ENCODE measurements at regions not wholly inside any gene's neighbourhood (a gene's known extent, or its start where the extent isn't known, plus 50 kb on each side); places are given as distances from the start of the nearest gene placed in this dataset.

- TF ChIP-seq ZBTB7A (IDR thresholded peaks at IDR 0.05; ENCODE audit: low read depth) (no peak), EP300 (IDR thresholded peaks at IDR 0.05; ENCODE audit: borderline replicate concordance) (no peak), TAF1 (IDR thresholded peaks at IDR 0.05; ENCODE audit: low read depth) (no peak), CREB1 (IDR thresholded peaks at IDR 0.05; ENCODE audit: low read depth) (no peak), TEAD4 (IDR thresholded peaks at IDR 0.05) (no peak), RAD21 (IDR thresholded peaks at IDR 0.05; ENCODE audit: low read depth) (no peak), NFIC (IDR thresholded peaks at IDR 0.05) (no peak), EGR1 (IDR thresholded peaks at IDR 0.05) (no peak), YY1 (IDR thresholded peaks at IDR 0.05; ENCODE audit: low read depth) (no peak), CEBPB (IDR thresholded peaks at IDR 0.05) (no peak), TCF12 (IDR thresholded peaks at IDR 0.05; ENCODE audit: low read depth) (no peak), FOXM1 (IDR thresholded peaks at IDR 0.05; ENCODE audit: borderline replicate concordance, low read depth) (no peak), MAX (IDR thresholded peaks at IDR 0.05) (no peak), USF1 (IDR thresholded peaks at IDR 0.05) (no peak)
- TF ChIP-seq, protein P1, sequence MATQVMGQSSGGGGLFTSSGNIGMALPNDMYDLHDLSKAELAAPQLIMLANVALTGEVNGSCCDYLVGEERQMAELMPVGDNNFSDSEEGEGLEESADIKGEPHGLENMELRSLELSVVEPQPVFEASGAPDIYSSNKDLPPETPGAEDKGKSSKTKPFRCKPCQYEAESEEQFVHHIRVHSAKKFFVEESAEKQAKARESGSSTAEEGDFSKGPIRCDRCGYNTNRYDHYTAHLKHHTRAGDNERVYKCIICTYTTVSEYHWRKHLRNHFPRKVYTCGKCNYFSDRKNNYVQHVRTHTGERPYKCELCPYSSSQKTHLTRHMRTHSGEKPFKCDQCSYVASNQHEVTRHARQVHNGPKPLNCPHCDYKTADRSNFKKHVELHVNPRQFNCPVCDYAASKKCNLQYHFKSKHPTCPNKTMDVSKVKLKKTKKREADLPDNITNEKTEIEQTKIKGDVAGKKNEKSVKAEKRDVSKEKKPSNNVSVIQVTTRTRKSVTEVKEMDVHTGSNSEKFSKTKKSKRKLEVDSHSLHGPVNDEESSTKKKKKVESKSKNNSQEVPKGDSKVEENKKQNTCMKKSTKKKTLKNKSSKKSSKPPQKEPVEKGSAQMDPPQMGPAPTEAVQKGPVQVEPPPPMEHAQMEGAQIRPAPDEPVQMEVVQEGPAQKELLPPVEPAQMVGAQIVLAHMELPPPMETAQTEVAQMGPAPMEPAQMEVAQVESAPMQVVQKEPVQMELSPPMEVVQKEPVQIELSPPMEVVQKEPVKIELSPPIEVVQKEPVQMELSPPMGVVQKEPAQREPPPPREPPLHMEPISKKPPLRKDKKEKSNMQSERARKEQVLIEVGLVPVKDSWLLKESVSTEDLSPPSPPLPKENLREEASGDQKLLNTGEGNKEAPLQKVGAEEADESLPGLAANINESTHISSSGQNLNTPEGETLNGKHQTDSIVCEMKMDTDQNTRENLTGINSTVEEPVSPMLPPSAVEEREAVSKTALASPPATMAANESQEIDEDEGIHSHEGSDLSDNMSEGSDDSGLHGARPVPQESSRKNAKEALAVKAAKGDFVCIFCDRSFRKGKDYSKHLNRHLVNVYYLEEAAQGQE (IDR thresholded peaks at IDR 0.05; ENCODE audit: low read depth): no peak
Measured at GRCh38 chrX:142616636-142617035, 409.1 kb upstream of the SPANXN4 start.

DNA sequence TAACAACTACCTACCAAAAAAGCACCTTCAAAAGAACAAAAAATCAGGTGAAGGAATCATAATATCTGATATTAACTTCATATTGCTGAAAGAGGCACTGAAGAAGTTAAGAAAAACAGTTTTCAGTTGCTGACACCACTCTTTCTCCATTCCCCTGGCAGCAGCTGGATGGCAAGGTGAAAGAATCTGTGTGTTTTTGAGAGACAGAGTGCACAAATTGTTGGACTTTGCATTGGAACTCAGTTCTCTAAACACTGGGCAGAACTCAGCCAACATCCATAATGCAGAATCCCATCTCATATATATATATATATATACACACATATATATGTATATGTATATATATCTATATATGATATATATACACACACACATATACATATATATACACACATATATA lies 408.3 kb upstream of the MAGEC2 start:
- TF ChIP-seq, protein P1 (IDR thresholded peaks at IDR 0.05; ENCODE audit: low read depth): no peak
- no peak for TF ChIP-seq FOXM1 (IDR thresholded peaks at IDR 0.05; ENCODE audit: borderline replicate concordance, low read depth)
- no peak for TF ChIP-seq CREB1 (IDR thresholded peaks at IDR 0.05; ENCODE audit: low read depth)
- TF ChIP-seq TCF12 (IDR thresholded peaks at IDR 0.05; ENCODE audit: low read depth): no peak
- no peak for TF ChIP-seq TAF1 (IDR thresholded peaks at IDR 0.05; ENCODE audit: low read depth)
- no peak for TF ChIP-seq ZBTB7A (IDR thresholded peaks at IDR 0.05; ENCODE audit: low read depth)
- TF ChIP-seq EP300 (IDR thresholded peaks at IDR 0.05; ENCODE audit: borderline replicate concordance): no peak
- no peak for TF ChIP-seq YY1 (IDR thresholded peaks at IDR 0.05; ENCODE audit: low read depth)
- no peak for TF ChIP-seq CEBPB (IDR thresholded peaks at IDR 0.05)

GRCh38 chrX:142606629-142607028 lies 401.5 kb upstream of the MAGEC2 start:
- TF ChIP-seq RAD21 (IDR thresholded peaks at IDR 0.05; ENCODE audit: low read depth): peak; percentile 26; the same call in 1 of the 2 replicates

DNA sequence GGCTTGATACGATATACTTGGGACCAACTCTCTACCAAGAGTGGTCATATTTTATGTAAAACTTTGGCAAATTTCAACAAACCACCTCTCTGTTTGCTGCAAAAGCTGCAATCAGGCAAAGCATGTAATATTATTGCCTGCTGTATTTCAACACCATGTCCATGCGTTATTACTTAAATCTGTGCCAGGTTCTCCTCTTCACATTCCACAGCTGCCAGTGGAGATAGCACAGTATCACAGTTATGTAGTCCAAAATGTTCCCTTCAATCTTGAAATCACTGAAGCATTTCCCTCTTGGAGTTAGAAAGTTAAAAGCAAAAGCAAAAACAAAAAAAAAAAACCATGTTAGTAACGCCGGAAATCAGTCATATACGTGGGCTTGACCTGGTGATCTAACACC lies 396.7 kb upstream of the MAGEC2 start:
- TF ChIP-seq FOXM1 (IDR thresholded peaks at IDR 0.05; ENCODE audit: borderline replicate concordance, low read depth): no peak
- TF ChIP-seq CREB1 (IDR thresholded peaks at IDR 0.05; ENCODE audit: low read depth): no peak
- no peak for TF ChIP-seq RAD21 (IDR thresholded peaks at IDR 0.05; ENCODE audit: low read depth)
- TF ChIP-seq ZBTB7A (IDR thresholded peaks at IDR 0.05; ENCODE audit: low read depth): no peak
- no peak for TF ChIP-seq NFIC (IDR thresholded peaks at IDR 0.05)
- TF ChIP-seq TCF12 (IDR thresholded peaks at IDR 0.05; ENCODE audit: low read depth): no peak
- TF ChIP-seq EGR1 (IDR thresholded peaks at IDR 0.05): no peak

DNA sequence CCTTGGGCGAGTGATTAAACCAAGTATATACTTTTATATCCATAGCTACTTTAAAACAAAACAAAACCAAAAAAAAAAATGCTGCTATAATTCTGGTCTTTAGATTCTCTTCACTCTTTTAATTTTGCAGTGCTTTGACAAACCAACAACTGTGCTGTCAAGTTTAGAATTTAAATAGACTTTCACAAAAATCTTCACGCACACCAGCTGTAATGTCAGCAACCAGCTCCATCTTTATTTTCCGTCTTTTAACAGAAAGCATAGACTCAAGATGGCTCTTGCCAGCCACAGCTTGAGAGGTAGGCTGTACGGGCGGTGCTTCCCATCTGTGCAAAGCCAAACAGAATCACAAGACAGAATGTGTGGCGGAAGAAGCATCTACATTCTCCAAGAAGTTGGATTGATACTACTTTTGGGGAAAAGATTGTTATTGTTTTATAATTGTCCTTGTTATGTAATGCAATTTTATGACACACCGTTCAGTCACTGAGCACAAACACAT lies 388.3 kb upstream of the MAGEC2 start:
- TF ChIP-seq, protein P1 (IDR thresholded peaks at IDR 0.05; ENCODE audit: low read depth): no peak
- TF ChIP-seq CREB1 (IDR thresholded peaks at IDR 0.05; ENCODE audit: low read depth) (no peak), ZBTB7A (IDR thresholded peaks at IDR 0.05; ENCODE audit: low read depth) (no peak), YY1 (IDR thresholded peaks at IDR 0.05; ENCODE audit: low read depth) (no peak), TAF1 (IDR thresholded peaks at IDR 0.05; ENCODE audit: low read depth) (no peak), EP300 (IDR thresholded peaks at IDR 0.05; ENCODE audit: borderline replicate concordance) (no peak), CEBPB (IDR thresholded peaks at IDR 0.05) (no peak), MAX (IDR thresholded peaks at IDR 0.05) (no peak), RAD21 (IDR thresholded peaks at IDR 0.05; ENCODE audit: low read depth) (no peak), EGR1 (IDR thresholded peaks at IDR 0.05) (no peak), TEAD4 (IDR thresholded peaks at IDR 0.05) (no peak), USF1 (IDR thresholded peaks at IDR 0.05) (no peak), NFIC (IDR thresholded peaks at IDR 0.05) (no peak), FOXM1 (IDR thresholded peaks at IDR 0.05; ENCODE audit: borderline replicate concordance, low read depth) (no peak), TCF12 (IDR thresholded peaks at IDR 0.05; ENCODE audit: low read depth) (no peak)

All from Ishikawa (cell line).